DOHH2 (cell line): ENCODE measurements at regions not wholly inside any gene's neighbourhood (a gene's known extent, or its start where the extent isn't known, plus 50 kb on each side); places are given as distances from the start of the nearest gene placed in this dataset.

Source experiments
- EZH2phosphoT487 ChIP-seq: fragments of 200-600 bp; sonication (generic); IDR thresholded peaks from 2 replicates; pipeline ENCODE4 v1.6.1; 2017; ENCODE audit warnings: borderline replicate concordance, mild to moderate bottlenecking, antibody characterized with exemption, low read length, moderate library complexity, mixed read lengths
- TF ChIP-seq, protein P1 (sequence below): fragments of 200-600 bp; sonication (generic); IDR thresholded peaks from one replicate; pipeline ENCODE4 v1.5.1; 2014; ENCODE audit warnings: antibody characterized with exemption, mild to moderate bottlenecking, low read depth, low read length; ENCODE audit not compliant: poor library complexity, severe bottlenecking

DNA sequence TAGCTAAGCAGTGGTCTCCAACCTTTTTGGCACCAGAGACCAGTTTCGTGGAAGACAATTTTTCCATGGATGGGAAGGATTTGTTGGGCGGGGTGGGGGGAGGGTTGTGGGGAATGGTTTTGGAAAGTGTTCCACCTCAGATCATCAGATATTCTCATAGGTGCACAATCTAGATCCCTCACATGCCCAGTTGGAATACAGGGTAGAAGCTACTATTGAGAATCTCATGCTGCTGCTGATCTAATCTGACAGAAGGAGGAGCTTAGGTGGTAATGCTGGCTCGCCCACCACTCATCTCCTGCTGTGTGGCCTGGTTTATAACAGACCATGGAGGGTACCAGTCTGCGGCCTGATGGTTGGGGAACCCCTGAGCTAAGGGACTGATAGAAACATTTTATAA lies 662.7 kb upstream of the RGMB start:
- TF ChIP-seq, protein P1, sequence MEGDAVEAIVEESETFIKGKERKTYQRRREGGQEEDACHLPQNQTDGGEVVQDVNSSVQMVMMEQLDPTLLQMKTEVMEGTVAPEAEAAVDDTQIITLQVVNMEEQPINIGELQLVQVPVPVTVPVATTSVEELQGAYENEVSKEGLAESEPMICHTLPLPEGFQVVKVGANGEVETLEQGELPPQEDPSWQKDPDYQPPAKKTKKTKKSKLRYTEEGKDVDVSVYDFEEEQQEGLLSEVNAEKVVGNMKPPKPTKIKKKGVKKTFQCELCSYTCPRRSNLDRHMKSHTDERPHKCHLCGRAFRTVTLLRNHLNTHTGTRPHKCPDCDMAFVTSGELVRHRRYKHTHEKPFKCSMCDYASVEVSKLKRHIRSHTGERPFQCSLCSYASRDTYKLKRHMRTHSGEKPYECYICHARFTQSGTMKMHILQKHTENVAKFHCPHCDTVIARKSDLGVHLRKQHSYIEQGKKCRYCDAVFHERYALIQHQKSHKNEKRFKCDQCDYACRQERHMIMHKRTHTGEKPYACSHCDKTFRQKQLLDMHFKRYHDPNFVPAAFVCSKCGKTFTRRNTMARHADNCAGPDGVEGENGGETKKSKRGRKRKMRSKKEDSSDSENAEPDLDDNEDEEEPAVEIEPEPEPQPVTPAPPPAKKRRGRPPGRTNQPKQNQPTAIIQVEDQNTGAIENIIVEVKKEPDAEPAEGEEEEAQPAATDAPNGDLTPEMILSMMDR, result no peak
- no peak for TF ChIP-seq EZH2phosphoT487
